Islet of Langerhans (tissue), 1 donor: ENCODE measurements at regions not wholly inside any gene's neighbourhood (a gene's known extent, or its start where the extent isn't known, plus 50 kb on each side); places are given as distances from the start of the nearest gene placed in this dataset.
"Not testable (repeated sequence)": the region's sequence is repeated elsewhere in the genome, so short reads cannot be mapped to it uniquely, and the experiment has no call there.

Experiments used
- FAIRE-seq: peaks from one replicate; lab custom pipeline; 2011; peaks lifted over from hg19 to GRCh38; lab: Jason Lieb, UNC

DNA sequence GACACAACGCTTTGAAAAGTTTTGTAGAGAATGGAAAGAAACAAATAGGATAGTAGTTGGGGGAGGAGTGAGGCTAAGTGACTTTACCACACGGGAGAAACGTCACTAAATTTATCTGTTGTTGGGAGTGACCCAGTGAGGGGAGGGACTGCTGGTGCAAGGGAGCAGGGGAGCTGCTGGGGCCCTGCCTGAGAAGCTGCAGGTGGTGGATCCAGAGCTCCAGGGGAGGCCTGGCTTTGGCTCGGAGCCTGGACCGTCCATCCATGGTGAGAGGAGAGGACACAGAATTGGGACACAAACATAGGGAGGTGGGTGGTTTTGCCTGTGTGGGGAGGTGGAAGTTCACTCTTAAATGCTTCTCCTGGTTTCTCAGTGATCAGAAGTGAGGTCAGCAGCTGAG is 107.6 kb downstream of the GOSR1 start:
- FAIRE-seq, result no peak

DNA sequence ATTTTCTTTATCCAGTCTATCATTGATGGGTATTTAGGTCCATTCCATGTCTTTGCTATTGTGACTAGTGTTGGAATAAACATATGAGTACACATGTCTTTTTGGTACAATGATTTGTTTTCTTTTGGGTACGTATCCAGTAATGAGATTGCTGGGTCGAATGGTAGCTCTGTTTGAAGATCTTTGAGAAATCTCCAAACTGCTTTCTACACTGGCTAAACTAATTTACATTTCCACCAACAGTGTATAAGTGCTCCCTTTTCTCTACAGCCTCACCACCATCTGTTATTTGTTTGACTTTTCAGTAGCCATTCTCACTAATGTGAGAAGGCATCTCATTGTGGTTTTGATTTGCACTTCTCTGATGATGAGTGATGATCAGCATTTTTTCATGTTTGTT is 103.7 kb downstream of the GOSR1 start:
- no peak for FAIRE-seq

DNA sequence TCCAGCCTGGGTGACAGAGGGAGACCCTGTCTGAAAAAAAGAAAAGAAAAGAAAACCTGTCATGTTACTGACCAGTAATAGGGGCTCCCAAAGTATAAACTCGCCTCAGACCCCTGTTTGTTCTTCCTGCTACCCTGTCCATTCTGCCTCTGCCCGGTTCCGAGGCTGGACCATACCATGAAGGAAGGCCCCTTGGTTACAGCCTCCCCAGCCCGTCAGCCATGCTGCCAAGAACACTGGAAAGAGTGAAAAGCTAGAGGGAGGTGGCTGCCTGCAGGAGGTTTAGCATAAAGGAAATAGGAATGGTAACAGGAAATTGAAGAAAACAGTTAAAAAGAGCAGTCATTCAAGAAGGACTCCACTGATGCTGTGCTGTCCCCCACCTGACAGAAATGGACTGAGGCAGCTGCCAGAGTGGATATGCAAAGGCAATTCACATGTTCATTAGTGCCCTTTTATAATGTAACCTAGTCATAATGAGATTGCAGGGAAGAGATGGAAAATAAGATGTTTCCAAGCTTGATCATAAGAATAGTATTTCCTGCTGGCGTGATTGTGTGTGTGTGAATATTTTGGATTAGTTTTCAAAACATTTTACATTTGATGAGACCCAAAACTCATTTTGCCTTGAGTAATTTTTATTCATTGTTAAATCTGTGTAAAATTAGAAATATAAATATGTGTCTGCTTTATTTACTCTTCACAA is 102.6 kb downstream of the GOSR1 start:
- no peak for FAIRE-seq

DNA sequence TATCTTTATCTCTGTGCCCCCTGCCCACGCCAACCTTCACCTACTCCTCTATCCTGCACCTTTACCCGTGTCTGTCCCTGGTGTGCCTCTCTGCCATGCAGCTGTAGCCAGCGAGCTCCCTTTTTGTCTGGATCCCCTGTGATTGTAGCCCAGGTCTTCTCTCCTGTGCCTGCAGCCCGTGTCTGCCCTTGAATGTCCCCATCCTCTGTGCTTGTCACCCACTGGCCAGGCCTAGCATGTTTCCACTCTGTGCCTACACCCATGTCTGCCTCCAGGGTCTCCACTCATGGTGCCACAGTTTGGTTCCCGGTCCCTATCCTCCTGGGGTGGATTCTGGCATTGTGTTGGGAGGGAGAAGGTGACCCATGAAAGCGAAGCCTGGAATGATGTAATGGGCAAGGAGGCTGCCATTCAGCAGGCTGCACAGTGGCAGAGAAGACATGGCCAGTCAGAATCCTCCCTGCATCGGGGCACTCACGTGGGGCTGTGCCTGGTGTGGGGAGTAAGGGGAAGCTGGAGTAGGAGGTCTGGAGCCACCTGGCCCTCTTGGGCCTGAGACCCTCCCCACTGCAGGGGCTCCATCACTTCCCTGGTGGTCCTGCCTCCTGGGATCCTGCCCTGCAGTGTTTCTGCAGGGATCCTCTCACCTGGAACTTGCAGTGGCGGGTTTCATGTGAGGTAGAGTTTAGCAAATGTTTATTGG is 101.0 kb downstream of the GOSR1 start:
- not testable (repeated sequence) for FAIRE-seq
